GM12878 (cell line): ENCODE measurements at regions not wholly inside any gene's neighbourhood (a gene's known extent, or its start where the extent isn't known, plus 50 kb on each side); places are given as distances from the start of the nearest gene placed in this dataset.

Source experiments
- ATAC-seq: fragments of 200-7000 bp; cut with Tn5 transposase; 3 replicates; pipeline ENCODE4 v1.9.1; 2020; ENCODE audit warnings: mild to moderate bottlenecking, moderate library complexity
- BruUV-seq: library from RNA; stranded (reverse); fragments of 400-500 nt; replicated peaks from 2 replicates; lab custom pipeline; 2021; lab: Mats Ljungman, UMichigan
- CTCF ChIA-PET: fragments of 300-600 bp; sonication (Branson Sonifier 250); formaldehyde crosslinking; extraction: SDS; loops from one replicate; lab custom pipeline; 2021; ENCODE audit warnings: inconsistent platforms; lab: Yijun Ruan, JAX
- POLR2A ChIA-PET: fragments of 350-600 bp; formaldehyde crosslinking; extraction: SDS; loops from one replicate; lab custom pipeline; 2021; ENCODE audit warnings: inconsistent platforms; lab: Charles Lee
- RAD21 ChIA-PET: fragments of 300-600 bp; sonication (Branson Sonifier 250); formaldehyde crosslinking; loops from one replicate; lab custom pipeline; 2023; ENCODE audit warnings: antibody characterized with exemption; ENCODE audit not compliant: unreplicated experiment; lab: Charles Lee
- SMC1A ChIA-PET: fragments of 300-600 bp; sonication (Branson Sonifier 250); formaldehyde crosslinking; loops from one replicate; lab custom pipeline; 2023; ENCODE audit not compliant: unreplicated experiment, uncharacterized antibody; lab: Charles Lee
- DNase-seq: peaks from one replicate; pipeline ENCODE4 v3.0.0-alpha.2; 2011; ENCODE audit warnings: low read depth, low spot score
- FAIRE-seq: peaks from 3 replicates; lab custom pipeline; 2011; peaks lifted over from hg19 to GRCh38; lab: Jason Lieb, UNC
- H2AFZ ChIP-seq: 2 replicates; pipeline ENCODE4 v1.6.0; 2011; ENCODE audit warnings: low read depth, low read length, control low read depth; ENCODE audit not compliant: control insufficient read depth
- H3K27ac ChIP-seq: 2 replicates; pipeline ENCODE4 v1.5.1; 2011; ENCODE audit warnings: control low read depth; ENCODE audit not compliant: control insufficient read depth, insufficient read depth
- H3K27me3 ChIP-seq, 2 experiments: replicated peaks in 1 of 2; 2 replicates each; pipeline versions ENCODE4 v1.6.0 to v1.6.1; 2011; ENCODE audit warnings: low read length in 1 of 2; ENCODE audit not compliant: control insufficient read depth in 2 of 2, insufficient read depth in 2 of 2
- H3K36me3 ChIP-seq, 2 experiments: 2 replicates each; pipeline ENCODE4 v1.5.1; 2011; ENCODE audit warnings: low read length in 1 of 2; ENCODE audit not compliant: control insufficient read depth in 2 of 2, insufficient read depth in 2 of 2
- H3K4me1 ChIP-seq: 2 replicates; pipeline ENCODE4 v1.6.1; 2011; ENCODE audit warnings: mild to moderate bottlenecking, low read length, moderate library complexity, mixed read lengths; ENCODE audit not compliant: control insufficient read depth, insufficient read depth
- H3K4me2 ChIP-seq: 2 replicates; pipeline ENCODE4 v1.6.0; 2011; ENCODE audit warnings: control low read depth; ENCODE audit not compliant: control insufficient read depth, insufficient read depth
- H3K4me3 ChIP-seq: fragments of 200-600 bp; sonication (generic); 2 replicates; pipeline ENCODE4 v1.5.1; 2016
- H3K79me2 ChIP-seq: 2 replicates; pipeline ENCODE4 v1.6.0; 2011; ENCODE audit warnings: low read length; ENCODE audit not compliant: control insufficient read depth, insufficient read depth
- H3K9ac ChIP-seq: 2 replicates; pipeline ENCODE4 v1.8.0; 2011; ENCODE audit warnings: low read length, control low read depth, mixed read lengths; ENCODE audit not compliant: control insufficient read depth, insufficient read depth
- H3K9me3 ChIP-seq: replicated peaks from 3 replicates; pipeline ENCODE4 v1.5.1; 2011; ENCODE audit warnings: mild to moderate bottlenecking, low read length; ENCODE audit not compliant: control insufficient read depth, insufficient read depth
- H4K20me1 ChIP-seq: 2 replicates; pipeline ENCODE4 v1.6.0; 2011; ENCODE audit not compliant: control insufficient read depth, insufficient read depth
- CBFB ChIP-seq: IDR thresholded peaks from 2 replicates; pipeline ENCODE4 v1.6.1; 2016; ENCODE audit warnings: antibody characterized with exemption, low read depth
- CEBPB ChIP-seq, 2 experiments: fragments of 150-350 bp in 1 of 2; IDR thresholded peaks; 2 replicates each; pipeline ENCODE4 v1.6.1; 2012 to 2014; ENCODE audit warnings: low read depth in 2 of 2, low read length in 2 of 2, borderline replicate concordance in 1 of 2, inconsistent platforms in 1 of 2
- CHD4 ChIP-seq: fragments of 200-600 bp; sonication (generic); IDR thresholded peaks from 2 replicates; pipeline ENCODE4 v1.6.1; 2016; ENCODE audit warnings: mild to moderate bottlenecking
- DPF2 ChIP-seq: fragments of 450-650 bp; IDR thresholded peaks from 2 replicates; pipeline ENCODE4 v1.6.1; 2017; ENCODE audit warnings: mild to moderate bottlenecking
- FOS ChIP-seq: IDR thresholded peaks from 3 replicates; pipeline ENCODE4 v1.6.1; 2011; ENCODE audit warnings: borderline replicate concordance; ENCODE audit not compliant: insufficient read length; ENCODE audit errors: extremely low read depth
- HDAC6 ChIP-seq: fragments of 200-600 bp; sonication (generic); IDR thresholded peaks from one replicate; pipeline ENCODE4 v1.8.0; 2017; ENCODE audit warnings: antibody characterized with exemption; ENCODE audit not compliant: unreplicated experiment
- KAT2A ChIP-seq: conservative IDR thresholded peaks from 2 replicates; pipeline ENCODE4 v1.6.1; 2011; ENCODE audit warnings: low read depth, low read length; ENCODE audit not compliant: control insufficient read depth
- NR2F1 ChIP-seq: fragments of 450-650 bp; conservative IDR thresholded peaks from 2 replicates; pipeline ENCODE4 v1.6.1; 2017; ENCODE audit warnings: mild to moderate bottlenecking
- NRF1 ChIP-seq: conservative IDR thresholded peaks from 2 replicates; pipeline ENCODE4 v1.6.1; 2011; ENCODE audit warnings: mild to moderate bottlenecking, low read depth, low read length, improper control_type of control experiment
- YY1 ChIP-seq: IDR thresholded peaks from 2 replicates; pipeline ENCODE4 v1.6.1; 2011; ENCODE audit warnings: low read depth, mild to moderate bottlenecking, low read length
- ZBED1 ChIP-seq: IDR thresholded peaks from 2 replicates; pipeline ENCODE4 v1.6.1; 2016; ENCODE audit warnings: borderline replicate concordance
- ZNF274 ChIP-seq: IDR thresholded peaks from one replicate; pipeline ENCODE4 v1.8.0; 2011; ENCODE audit not compliant: insufficient read length, insufficient read depth
- WGBS: methylation state at CpG from one replicate; pipeline ENCODE4 v1.1.6; 2016; ENCODE audit warnings: low lambda C conversion rate; ENCODE audit not compliant: insufficient replicate concordance, insufficient coverage; ENCODE audit errors: missing lambda C conversion rate; 5-methylcytosine and 5-hydroxymethylcytosine counted together
- in situ Hi-C: fragments of 300-500 bp; cut with MboI; formaldehyde crosslinking; loops from 9 replicates; pipeline ENCODE4 v1.14.3; 2018; ENCODE audit warnings: mixed read lengths
- intact Hi-C: fragments of 100-400 bp; cut with micrococcal nuclease; formaldehyde crosslinking; loops from one replicate; pipeline ENCODE4 v1.14.2; 2022; ENCODE audit not compliant: unreplicated experiment
- TF ChIP-seq, protein P1 (sequence below): fragments of 450-650 bp; conservative IDR thresholded peaks from 2 replicates; pipeline ENCODE4 v1.6.1; 2017; ENCODE audit warnings: mild to moderate bottlenecking, moderate library complexity
- TF ChIP-seq, protein P2 (sequence below): IDR thresholded peaks from 2 replicates; pipeline ENCODE4 v1.6.1; 2011; ENCODE audit warnings: mild to moderate bottlenecking, low read depth, low read length, moderate library complexity; ENCODE audit not compliant: insufficient replicate concordance

DNA sequence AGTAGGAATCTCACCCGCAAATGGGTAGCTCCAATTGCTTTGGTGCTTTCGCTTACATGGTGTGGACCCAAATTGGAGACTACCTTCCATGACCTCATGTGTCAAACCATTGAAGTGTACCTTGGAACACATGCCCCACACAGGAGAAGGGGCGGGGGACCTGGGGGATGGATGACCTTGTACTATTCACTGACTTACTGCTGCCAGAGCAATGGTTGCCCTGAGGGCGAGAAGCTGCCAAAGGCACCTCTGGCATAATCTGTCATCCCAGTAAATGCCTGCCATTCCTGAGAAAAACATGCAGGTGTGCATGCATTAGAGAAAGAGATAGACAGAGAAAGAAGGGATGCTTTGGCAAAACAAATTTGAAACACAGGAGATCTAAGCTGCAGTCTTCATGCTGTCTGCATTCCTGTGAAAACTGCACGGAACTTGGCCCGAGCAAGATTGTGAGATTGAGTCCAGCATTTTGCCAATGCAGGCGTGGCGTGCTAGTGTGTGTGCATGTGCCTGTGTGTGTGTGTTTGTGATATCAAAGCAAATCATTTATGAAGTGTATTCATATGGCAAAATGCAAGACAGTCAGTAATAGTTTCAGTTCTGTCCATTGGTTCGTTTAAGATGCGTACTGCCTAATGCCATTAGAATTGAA is 219.5 kb upstream of the MDFIC2 start:
- no peaks in the 10 kb centered on the region for H3K9me3 ChIP-seq
- no peak overlapping the region for H3K9ac ChIP-seq
- TF ChIP-seq KAT2A (no peak), NR2F1 (no peak), YY1 (no peak), CEBPB (IDR thresholded peaks at IDR 0.05; ENCODE audit: borderline replicate concordance in 1 of 2, low read depth in 2 of 2, low read length in 2 of 2) (no peak), FOS (no peak), CBFB (no peak), CHD4 (no peak), HDAC6 (no peak), NRF1 (no peak), ZNF274 (no peak), DPF2 (no peak), ZBED1 (no peak)
- TF ChIP-seq, protein P1, sequence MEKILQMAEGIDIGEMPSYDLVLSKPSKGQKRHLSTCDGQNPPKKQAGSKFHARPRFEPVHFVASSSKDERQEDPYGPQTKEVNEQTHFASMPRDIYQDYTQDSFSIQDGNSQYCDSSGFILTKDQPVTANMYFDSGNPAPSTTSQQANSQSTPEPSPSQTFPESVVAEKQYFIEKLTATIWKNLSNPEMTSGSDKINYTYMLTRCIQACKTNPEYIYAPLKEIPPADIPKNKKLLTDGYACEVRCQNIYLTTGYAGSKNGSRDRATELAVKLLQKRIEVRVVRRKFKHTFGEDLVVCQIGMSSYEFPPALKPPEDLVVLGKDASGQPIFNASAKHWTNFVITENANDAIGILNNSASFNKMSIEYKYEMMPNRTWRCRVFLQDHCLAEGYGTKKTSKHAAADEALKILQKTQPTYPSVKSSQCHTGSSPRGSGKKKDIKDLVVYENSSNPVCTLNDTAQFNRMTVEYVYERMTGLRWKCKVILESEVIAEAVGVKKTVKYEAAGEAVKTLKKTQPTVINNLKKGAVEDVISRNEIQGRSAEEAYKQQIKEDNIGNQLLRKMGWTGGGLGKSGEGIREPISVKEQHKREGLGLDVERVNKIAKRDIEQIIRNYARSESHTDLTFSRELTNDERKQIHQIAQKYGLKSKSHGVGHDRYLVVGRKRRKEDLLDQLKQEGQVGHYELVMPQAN: no peak
- TF ChIP-seq, protein P2, sequence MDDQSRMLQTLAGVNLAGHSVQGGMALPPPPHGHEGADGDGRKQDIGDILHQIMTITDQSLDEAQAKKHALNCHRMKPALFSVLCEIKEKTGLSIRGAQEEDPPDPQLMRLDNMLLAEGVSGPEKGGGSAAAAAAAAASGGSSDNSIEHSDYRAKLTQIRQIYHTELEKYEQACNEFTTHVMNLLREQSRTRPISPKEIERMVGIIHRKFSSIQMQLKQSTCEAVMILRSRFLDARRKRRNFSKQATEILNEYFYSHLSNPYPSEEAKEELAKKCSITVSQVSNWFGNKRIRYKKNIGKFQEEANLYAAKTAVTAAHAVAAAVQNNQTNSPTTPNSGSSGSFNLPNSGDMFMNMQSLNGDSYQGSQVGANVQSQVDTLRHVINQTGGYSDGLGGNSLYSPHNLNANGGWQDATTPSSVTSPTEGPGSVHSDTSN: no peak
- intact Hi-C loops: loop anchor here (5.0 kb wide), 1 partner anchor 1120 kb away; no protein-coding TSS in a partner anchor
- in situ Hi-C loops: no loop called here
- H3K4me2 ChIP-seq: no peak overlapping the region
- H3K4me3 ChIP-seq: no peak overlapping the region
- no peaks in the 10 kb centered on the region for H3K27me3 ChIP-seq
- H2AFZ ChIP-seq: no peak overlapping the region
- ChIA-PET CTCF (interaction anchor here (0.9 to 1.7 kb wide), 5 partner anchors 8 to 1121 kb away, joined by 3 to 8 read pairs (median 4); no protein-coding TSS in a partner anchor), RAD21 (interaction anchor here (1.2 kb wide), 1 partner anchor 1149 kb away, joined by 4 read pairs; no protein-coding TSS in a partner anchor), SMC1A (interaction anchor here (1.4 kb wide), 1 partner anchor 18 kb away, joined by 4 read pairs; no protein-coding TSS in a partner anchor), POLR2A (no interaction called here)
- FAIRE-seq (no peak), DNase-seq (no peak), ATAC-seq (no peak)
- 35% methylated on average over 10 of the region's 10 CpGs for WGBS
- no peaks in the 10 kb centered on the region for H3K79me2 ChIP-seq
- BruUV-seq: no TSS peak
- no peaks in the 10 kb centered on the region for H4K20me1 ChIP-seq
- H3K27ac ChIP-seq: no peak overlapping the region
- no peaks in the 10 kb centered on the region for H3K36me3 ChIP-seq
- no peaks in the 10 kb centered on the region for H3K4me1 ChIP-seq
